MCF 10A (cell line): ENCODE measurements at regions not wholly inside any gene's neighbourhood (a gene's known extent, or its start where the extent isn't known, plus 50 kb on each side); places are given as distances from the start of the nearest gene placed in this dataset.

Source experiments
- BruUV-seq: library from RNA; stranded (reverse); fragments of 400-500 nt; replicated peaks from 2 replicates; lab custom pipeline; 2021; lab: Mats Ljungman, UMichigan
- CTCF ChIA-PET: fragments of 300-600 bp; sonication (Branson Sonifier 250); formaldehyde crosslinking; extraction: SDS; loops from one replicate; lab custom pipeline; 2021; ENCODE audit warnings: antibody characterized with exemption, inconsistent platforms; lab: Yijun Ruan, JAX
- POLR2A ChIA-PET: fragments of 300-600, 350-650 bp; sonication (Branson Sonifier 250); formaldehyde crosslinking; extraction: SDS; loops from one replicate; lab custom pipeline; 2020; ENCODE audit warnings: antibody characterized with exemption, inconsistent platforms; lab: Yijun Ruan, JAX
- DNase-seq: peaks from one replicate; pipeline ENCODE4 v3.0.0-alpha.2; 2018; ENCODE audit not compliant: unreplicated experiment
- H3K27ac Mint-ChIP-seq: one replicate; pipeline ENCODE4 v1.8.0; 2022; ENCODE audit warnings: mild to moderate bottlenecking, low read depth, mixed read lengths; ENCODE audit not compliant: unreplicated experiment
- H3K27me3 Mint-ChIP-seq: one replicate; pipeline ENCODE4 v1.8.0; 2022; ENCODE audit warnings: mixed read lengths; ENCODE audit not compliant: insufficient read depth, unreplicated experiment
- H3K36me3 Mint-ChIP-seq: one replicate; pipeline ENCODE4 v1.8.0; 2022; ENCODE audit warnings: mild to moderate bottlenecking, moderate library complexity, mixed read lengths; ENCODE audit not compliant: insufficient read depth, unreplicated experiment
- H3K4me1 Mint-ChIP-seq: one replicate; pipeline ENCODE4 v1.8.0; 2022; ENCODE audit warnings: mixed read lengths; ENCODE audit not compliant: insufficient read depth, unreplicated experiment
- H3K4me3 Mint-ChIP-seq: one replicate; pipeline ENCODE4 v1.8.0; 2022; ENCODE audit warnings: mild to moderate bottlenecking, moderate library complexity, mixed read lengths; ENCODE audit not compliant: unreplicated experiment
- H3K9me3 Mint-ChIP-seq: one replicate; pipeline ENCODE4 v1.8.0; 2022; ENCODE audit warnings: mixed read lengths; ENCODE audit not compliant: unreplicated experiment
- CTCF ChIP-seq: fragments of 200-600 bp; IDR thresholded peaks from one replicate; pipeline ENCODE4 v1.8.0; 2022; ENCODE audit warnings: antibody characterized with exemption, mild to moderate bottlenecking; ENCODE audit not compliant: unreplicated experiment
- intact Hi-C: fragments of 100-400 bp; cut with micrococcal nuclease; formaldehyde crosslinking; loops from 2 replicates; pipeline ENCODE4 v1.14.1; 2022

- ChIA-PET CTCF (interaction anchor here (0.6 kb wide), 1 partner anchor 23 kb away, joined by 3 read pairs; no protein-coding TSS in a partner anchor), POLR2A (no interaction called here)
- H3K36me3 Mint-ChIP-seq, result no peaks in the 10 kb centered on the region
- no peak for DNase-seq
- no peak overlapping the region for H3K27ac Mint-ChIP-seq
- intact Hi-C loops, result no loop called here
- H3K9me3 Mint-ChIP-seq, result no peaks in the 10 kb centered on the region
- H3K4me1 Mint-ChIP-seq, result no peaks in the 10 kb centered on the region
- H3K4me3 Mint-ChIP-seq, result no peak overlapping the region
- H3K27me3 Mint-ChIP-seq, result peaks cover 54% of the 10 kb centered on the region
- BruUV-seq, result no TSS peak
- TF ChIP-seq CTCF, result no peak
These were observed 431.8 kb upstream of the MMS22L start for GRCh38 chr6:97714772-97715171.

DNA sequence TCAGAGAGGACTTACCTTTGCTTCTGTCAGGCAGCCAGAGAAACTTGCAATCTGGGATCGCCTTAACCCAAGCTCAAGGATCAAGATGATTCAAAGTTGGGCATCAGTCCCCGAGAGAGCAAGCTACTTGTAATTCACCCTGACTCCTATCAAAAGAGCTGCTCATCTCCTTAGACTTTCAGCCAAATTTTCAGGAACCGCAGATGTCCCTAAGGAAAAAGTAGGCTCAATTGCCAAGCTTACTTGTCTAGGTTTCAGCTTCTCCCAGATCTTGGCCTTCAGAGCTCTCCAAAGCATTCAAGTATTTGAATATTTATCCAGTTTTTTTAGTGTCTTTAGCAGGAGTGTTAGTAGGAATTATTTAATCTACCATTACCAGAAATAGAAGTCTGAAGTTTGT lies 434.1 kb upstream of the MMS22L start:
- POLR2A ChIA-PET, result no interaction called here
- BruUV-seq, result no TSS peak

DNA sequence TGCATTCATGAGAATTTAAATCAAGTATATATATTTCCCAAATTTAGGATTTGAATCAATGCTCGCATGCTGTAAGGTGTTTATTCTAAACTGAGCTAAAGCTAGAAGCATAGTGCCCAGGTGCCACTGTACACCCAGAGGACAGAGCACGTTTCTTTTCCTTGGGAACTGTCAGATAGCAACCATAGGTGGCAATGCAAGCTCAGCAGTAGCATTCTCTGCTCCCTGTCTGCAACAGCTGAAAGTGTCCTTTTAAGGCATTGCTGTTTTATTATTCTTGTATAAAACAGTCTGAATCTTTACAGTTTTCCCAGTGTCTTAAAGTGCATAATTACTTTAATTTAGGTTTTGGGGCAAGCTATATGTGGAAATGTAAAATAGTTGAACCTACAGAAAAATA lies 443.4 kb upstream of the MMS22L start:
- ChIA-PET POLR2A (no interaction called here), CTCF (interaction anchor here (0.5 to 1.1 kb wide), 2 partner anchors 230 to 1427 kb away, joined by 3 read pairs; no protein-coding TSS in a partner anchor)
- Mint-ChIP-seq H3K4me3 (no peak overlapping the region), H3K27me3 (peaks cover 29% of the 10 kb centered on the region), H3K9me3 (no peaks in the 10 kb centered on the region), H3K4me1 (no peaks in the 10 kb centered on the region), H3K27ac (no peak overlapping the region), H3K36me3 (no peaks in the 10 kb centered on the region)
- intact Hi-C loops, result loop anchor here (5.0 kb wide), 1 partner anchor 316 kb away; no protein-coding TSS in a partner anchor
- DNase-seq, result peak; percentile 12
- peak; percentile 10 for TF ChIP-seq CTCF
- BruUV-seq, result no TSS peak

More for the DNA sequence above, 434.1 kb upstream of the MMS22L start:
- Mint-ChIP-seq H3K36me3 (no peaks in the 10 kb centered on the region), H3K4me1 (no peaks in the 10 kb centered on the region), H3K9me3 (no peaks in the 10 kb centered on the region), H3K27ac (no peak overlapping the region), H3K27me3 (peaks cover 33% of the 10 kb centered on the region), H3K4me3 (no peak overlapping the region)
- CTCF ChIA-PET, result no interaction called here
- no peak for TF ChIP-seq CTCF
- intact Hi-C loops, result no loop called here
- DNase-seq, result no peak

- Mint-ChIP-seq H3K9me3 (no peaks in the 10 kb centered on the region), H3K27me3 (peaks cover 69% of the 10 kb centered on the region), H3K4me1 (no peaks in the 10 kb centered on the region), H3K36me3 (no peaks in the 10 kb centered on the region), H3K4me3 (no peak overlapping the region), H3K27ac (no peak overlapping the region)
- no peak for DNase-seq
- CTCF ChIA-PET, result no interaction called here
- POLR2A ChIA-PET, result no interaction called here
- no peak for TF ChIP-seq CTCF
- no TSS peak for BruUV-seq
- intact Hi-C loops, result no loop called here
These were observed 449.0 kb upstream of the MMS22L start for GRCh38 chr6:97732045-97732444.
